H1 (cell line): ENCODE measurements at regions not wholly inside any gene's neighbourhood (a gene's known extent, or its start where the extent isn't known, plus 50 kb on each side); places are given as distances from the start of the nearest gene placed in this dataset.
A peak's percentile ranks its signal among the peaks of the same experiment; 100 is the strongest.

ENCODE experiments used
- CTCF ChIA-PET: fragments of 300-600 bp; sonication (Branson Sonifier 250); formaldehyde crosslinking; loops from one replicate; lab custom pipeline; 2021; ENCODE audit not compliant: partially characterized antibody; lab: Charles Lee
- POLR2A ChIA-PET: fragments of 300-600 bp; sonication (Branson Sonifier 250); formaldehyde crosslinking; loops from one replicate; lab custom pipeline; 2021; ENCODE audit warnings: inconsistent platforms; ENCODE audit not compliant: partially characterized antibody; lab: Charles Lee
- DNase-seq, 2 experiments: peaks; one replicate each; pipeline versions ENCODE4 v3.0.0 to v3.0.0-alpha.2; 2010 to 2022; ENCODE audit warnings: low spot score in 2 of 2, low read depth in 1 of 2, mixed read lengths in 1 of 2
- FAIRE-seq: peaks from 2 replicates; lab custom pipeline; 2011; peaks lifted over from hg19 to GRCh38; lab: Jason Lieb, UNC
- H2AFZ ChIP-seq: 2 replicates; pipeline ENCODE4 v1.8.1; 2012; ENCODE audit warnings: low read length, inconsistent platforms
- H2AK5ac ChIP-seq: 2 replicates; pipeline ENCODE4 v1.6.1; 2013; ENCODE audit warnings: low read depth, low read length
- H2BK120ac ChIP-seq: replicated peaks from 2 replicates; pipeline ENCODE3; 2013; ENCODE audit warnings: low read depth, low read length, inconsistent platforms
- H2BK12ac ChIP-seq: 2 replicates; pipeline ENCODE4 v1.6.1; 2013; ENCODE audit warnings: low read depth, low read length
- H2BK15ac ChIP-seq: 2 replicates; pipeline ENCODE4 v1.6.1; 2013; ENCODE audit warnings: low read length
- H2BK20ac ChIP-seq: 2 replicates; pipeline ENCODE4 v1.6.1; 2013; ENCODE audit warnings: low read length
- H2BK5ac ChIP-seq: 2 replicates; pipeline ENCODE4 v1.6.1; 2013; ENCODE audit warnings: low read depth, low read length
- H3K14ac ChIP-seq: 2 replicates; pipeline ENCODE4 v1.6.1; 2013; ENCODE audit warnings: inconsistent platforms; ENCODE audit not compliant: insufficient read length
- H3K18ac ChIP-seq: 2 replicates; pipeline ENCODE4 v1.6.1; 2013; ENCODE audit warnings: low read length; ENCODE audit errors: extremely low read depth
- H3K23ac ChIP-seq: 2 replicates; pipeline ENCODE4 v1.6.1; 2013; ENCODE audit warnings: inconsistent platforms; ENCODE audit not compliant: insufficient read length
- H3K23me2 ChIP-seq: 2 replicates; pipeline ENCODE4 v1.6.1; 2013; ENCODE audit warnings: low read depth, low read length
- H3K27ac ChIP-seq: 2 replicates; pipeline ENCODE4 v1.6.1; 2011; ENCODE audit warnings: low read depth, low read length, inconsistent platforms
- H3K27me3 ChIP-seq, 4 experiments: replicated peaks in 1 of 4; 1 replicate in 1 of 4; 2 replicates in 3 of 4; pipeline versions ENCODE4 v1.6.1 to v1.8.1; 2011 to 2013; ENCODE audit warnings: low read length in 3 of 4, mild to moderate bottlenecking in 3 of 4, inconsistent platforms in 2 of 4, mixed read lengths in 2 of 4, moderate library complexity in 1 of 4; ENCODE audit not compliant: control insufficient read depth in 3 of 4, insufficient read depth in 3 of 4; ENCODE audit errors: extremely low read depth in 1 of 4
- H3K36me3 ChIP-seq, 4 experiments: 2 replicates each; pipeline versions ENCODE4 v1.6.1 to v1.8.1; 2011 to 2013; ENCODE audit warnings: mild to moderate bottlenecking in 4 of 4, low read length in 3 of 4, moderate library complexity in 2 of 4, control low read depth in 1 of 4, inconsistent platforms in 1 of 4; ENCODE audit not compliant: insufficient read depth in 4 of 4, control insufficient read depth in 2 of 4
- H3K4ac ChIP-seq: replicated peaks from 2 replicates; pipeline ENCODE3; 2013; ENCODE audit warnings: low read length, low read depth, mixed read lengths, inconsistent platforms; ENCODE audit not compliant: insufficient read length
- H3K4me1 ChIP-seq, 4 experiments: replicated peaks in 1 of 4; 1 replicate in 1 of 4; 2 replicates in 3 of 4; pipeline versions ENCODE4 v1.6.1 to v1.8.1; 2011 to 2013; ENCODE audit warnings: low read length in 3 of 4, inconsistent platforms in 2 of 4, mixed read lengths in 1 of 4; ENCODE audit not compliant: insufficient read depth in 4 of 4, control insufficient read depth in 3 of 4
- H3K4me2 ChIP-seq, 2 experiments: 2 replicates each; pipeline versions ENCODE4 v1.6.1 to v1.8.1; 2011 to 2013; ENCODE audit warnings: low read depth in 2 of 2, low read length in 2 of 2, control low read depth in 1 of 2, inconsistent platforms in 1 of 2, mild to moderate bottlenecking in 1 of 2; ENCODE audit not compliant: insufficient read depth in 1 of 2
- H3K4me3 ChIP-seq, 4 experiments: fragments of 200-600, 300-600 bp in 1 of 4; sonication (generic), shearing (Covaris generic), sonication (Bioruptor Twin) in 1 of 4; 2 replicates each; pipeline versions ENCODE4 v1.5.1 to v1.8.1; 2011 to 2016; ENCODE audit warnings: low read length in 4 of 4, low read depth in 3 of 4, control low read depth in 2 of 4, inconsistent platforms in 2 of 4, mild to moderate bottlenecking in 2 of 4, mixed read lengths in 1 of 4, moderate library complexity in 1 of 4; ENCODE audit not compliant: insufficient read depth in 2 of 4; ENCODE audit errors: extremely low read depth in 1 of 4
- H3K56ac ChIP-seq: replicated peaks from 2 replicates; pipeline ENCODE3; 2013; ENCODE audit warnings: low read depth, mild to moderate bottlenecking, mixed read lengths, low read length, inconsistent platforms; ENCODE audit not compliant: insufficient read length
- H3K79me1 ChIP-seq: 2 replicates; pipeline ENCODE4 v1.6.1; 2013; ENCODE audit warnings: low read depth, low read length, control low read depth
- H3K79me2 ChIP-seq, 2 experiments: 2 replicates each; pipeline versions ENCODE4 v1.6.1 to v1.8.1; 2012 to 2013; ENCODE audit warnings: low read length in 2 of 2, mild to moderate bottlenecking in 2 of 2, inconsistent platforms in 1 of 2; ENCODE audit not compliant: insufficient read depth in 2 of 2, control insufficient read depth in 1 of 2
- H3K9ac ChIP-seq, 4 experiments: replicated peaks in 1 of 4; 1 replicate in 1 of 4; 2 replicates in 3 of 4; pipeline versions ENCODE4 v1.6.1 to v1.8.1; 2011 to 2013; ENCODE audit warnings: low read depth in 3 of 4, low read length in 3 of 4, control low read depth in 2 of 4, mild to moderate bottlenecking in 2 of 4, moderate library complexity in 2 of 4, inconsistent platforms in 1 of 4; ENCODE audit errors: extremely low read depth in 1 of 4
- H3K9me3 ChIP-seq, 2 experiments: 2 replicates each; pipeline versions ENCODE4 v1.6.1 to v1.8.1; 2012 to 2013; ENCODE audit warnings: mild to moderate bottlenecking in 2 of 2, moderate library complexity in 2 of 2, control low read depth in 1 of 2, inconsistent platforms in 1 of 2, low read depth in 1 of 2, low read length in 1 of 2, mixed read lengths in 1 of 2; ENCODE audit not compliant: insufficient read depth in 2 of 2
- H4K20me1 ChIP-seq, 2 experiments: replicated peaks in 1 of 2; 2 replicates each; pipeline versions ENCODE3 to v1.8.1; 2011 to 2013; ENCODE audit warnings: inconsistent platforms in 2 of 2, low read length in 2 of 2, mild to moderate bottlenecking in 1 of 2; ENCODE audit not compliant: insufficient read depth in 2 of 2, control insufficient read depth in 1 of 2
- H4K5ac ChIP-seq: 2 replicates; pipeline ENCODE4 v1.6.1; 2013; ENCODE audit warnings: low read length, low read depth, mixed read lengths, inconsistent platforms; ENCODE audit not compliant: insufficient read length
- H4K8ac ChIP-seq: 2 replicates; pipeline ENCODE4 v1.8.0; 2013; ENCODE audit warnings: mild to moderate bottlenecking, moderate library complexity, low read length, inconsistent platforms; ENCODE audit not compliant: insufficient read depth; ENCODE audit errors: extremely low read depth
- H4K91ac ChIP-seq: replicated peaks from 2 replicates; pipeline ENCODE3; 2013; ENCODE audit warnings: low read length, mixed read lengths, inconsistent platforms; ENCODE audit not compliant: insufficient read length
- BACH1 ChIP-seq: IDR thresholded peaks from 2 replicates; pipeline ENCODE4 v1.6.1; 2012; ENCODE audit warnings: low read length, improper control_type of control experiment
- CBX5 ChIP-seq: fragments of 300-800, 300-1000 bp; sonication (generic); IDR thresholded peaks from 2 replicates; pipeline ENCODE4 v1.7.1; 2016; ENCODE audit warnings: antibody characterized with exemption, low read length, low read depth
- CHD1 ChIP-seq: IDR thresholded peaks from 2 replicates; pipeline ENCODE4 v1.6.1; 2012; ENCODE audit warnings: low read depth, low read length, improper control_type of control experiment
- CTBP2 ChIP-seq: IDR thresholded peaks from 2 replicates; pipeline ENCODE4 v1.7.0; 2011; ENCODE audit warnings: borderline replicate concordance, mild to moderate bottlenecking, moderate library complexity, mixed read lengths, low read length; ENCODE audit not compliant: insufficient read depth, insufficient read length
- GABPA ChIP-seq: IDR thresholded peaks from 2 replicates; pipeline ENCODE4 v1.6.1; 2011; ENCODE audit warnings: mild to moderate bottlenecking, low read length, moderate library complexity, borderline replicate concordance; ENCODE audit not compliant: insufficient read depth
- GTF2F1 ChIP-seq: IDR thresholded peaks from 2 replicates; pipeline ENCODE4 v1.6.1; 2012; ENCODE audit warnings: low read depth, low read length, improper control_type of control experiment, borderline replicate concordance
- RBBP5 ChIP-seq: IDR thresholded peaks from 2 replicates; pipeline ENCODE4 v1.7.1; 2012; ENCODE audit warnings: low read depth, mild to moderate bottlenecking, inconsistent platforms, low read length, moderate library complexity, borderline replicate concordance
- SIN3A ChIP-seq, 2 experiments: IDR thresholded peaks in 1 of 2; conservative IDR thresholded peaks in 1 of 2; 2 replicates each; pipeline ENCODE4 v1.6.1; 2011 to 2012; ENCODE audit warnings: low read length in 2 of 2, improper control_type of control experiment in 1 of 2, low read depth in 1 of 2, mild to moderate bottlenecking in 1 of 2
- SIRT6 ChIP-seq: IDR thresholded peaks from one replicate; pipeline ENCODE4 v1.7.1; 2012; ENCODE audit warnings: low read length, inconsistent platforms
- SP2 ChIP-seq: IDR thresholded peaks from 2 replicates; pipeline ENCODE4 v1.6.1; 2012; ENCODE audit warnings: mild to moderate bottlenecking, low read length, inconsistent platforms
- TAF1 ChIP-seq: IDR thresholded peaks from 2 replicates; pipeline ENCODE4 v1.6.1; 2011; ENCODE audit warnings: mild to moderate bottlenecking, low read depth, low read length
- TCF12 ChIP-seq: IDR thresholded peaks from 2 replicates; pipeline ENCODE4 v1.6.1; 2011; ENCODE audit warnings: low read depth, mild to moderate bottlenecking, low read length
- WGBS, 2 experiments: shearing (Covaris generic) in 1 of 2; methylation state at CpG; one replicate each; pipeline versions ENCODE4 v1.1.6 to v1.1.7; 2013 to 2015; ENCODE audit warnings: low lambda C conversion rate in 2 of 2, mixed read lengths in 2 of 2, inconsistent platforms in 1 of 2, low coverage in 1 of 2, missing lambda C conversion rate in 1 of 2; ENCODE audit not compliant: insufficient replicate concordance in 2 of 2, insufficient coverage in 1 of 2, insufficient read length in 1 of 2; ENCODE audit errors: extremely low coverage in 1 of 2, missing lambda C conversion rate in 1 of 2; 5-methylcytosine and 5-hydroxymethylcytosine counted together
- TF ChIP-seq, protein P1 (sequence below): IDR thresholded peaks from 2 replicates; pipeline ENCODE4 v1.6.1; 2011; ENCODE audit warnings: low read length, improper control_type of control experiment

DNA sequence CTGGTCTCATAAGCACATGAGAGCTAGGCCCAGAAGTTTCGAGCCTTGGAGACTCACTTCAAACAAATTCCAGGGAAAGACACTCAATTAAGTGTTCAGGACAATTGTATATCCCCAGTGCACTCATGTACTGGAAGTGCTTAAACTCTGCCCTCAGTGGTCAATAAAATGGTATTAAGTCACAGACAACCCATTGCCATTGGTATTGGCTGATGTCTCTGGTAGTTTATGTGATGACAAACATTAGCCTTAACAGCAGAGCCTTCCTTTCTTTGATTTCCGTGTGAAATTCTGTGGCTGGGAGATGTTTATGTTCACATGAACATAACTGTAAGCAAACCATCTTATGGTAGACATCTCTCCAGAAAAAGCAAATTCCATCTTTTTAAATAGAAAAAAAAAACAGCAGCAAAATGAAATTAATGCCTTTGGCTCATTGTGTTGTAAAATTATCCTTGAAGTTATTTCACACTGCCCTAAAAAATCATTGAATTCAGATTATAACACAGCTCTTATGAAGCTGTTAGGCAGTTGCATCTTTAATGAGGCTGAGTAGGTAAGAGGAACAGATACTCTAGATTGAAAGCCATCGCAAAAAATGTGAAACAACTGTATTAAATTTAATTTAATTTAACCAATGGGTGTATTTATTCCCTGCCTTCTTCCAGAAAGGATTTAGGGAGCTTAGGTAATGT is 216.2 kb upstream of the PLEKHG7 start:
- no peak overlapping the region for H3K56ac ChIP-seq
- no peaks in the 10 kb centered on the region for H4K20me1 ChIP-seq
- H3K4me1 ChIP-seq = no peaks in the 10 kb centered on the region
- no peak overlapping the region for H2BK5ac ChIP-seq
- no peak overlapping the region for H4K5ac ChIP-seq
- no peaks in the 10 kb centered on the region for H3K23me2 ChIP-seq
- ChIA-PET POLR2A (interaction anchor here (0.7 kb wide), 1 partner anchor 402 kb away, joined by 3 read pairs; no protein-coding TSS in a partner anchor), CTCF (interaction anchor here (0.6 to 0.9 kb wide), 2 partner anchors 260 to 303 kb away, joined by 3 read pairs; no protein-coding TSS in a partner anchor)
- H3K4ac ChIP-seq = no peak overlapping the region
- H4K91ac ChIP-seq = no peak overlapping the region
- H3K79me2 ChIP-seq = no peaks in the 10 kb centered on the region
- no peaks in the 10 kb centered on the region for H3K79me1 ChIP-seq
- H2BK15ac ChIP-seq = no peak overlapping the region
- no peak overlapping the region for H3K14ac ChIP-seq
- H3K23ac ChIP-seq = no peak overlapping the region
- H3K9me3 ChIP-seq = no peaks in the 10 kb centered on the region
- no peak overlapping the region for H2AFZ ChIP-seq
- no peak overlapping the region for H3K27ac ChIP-seq
- no peak for FAIRE-seq
- no peak overlapping the region for H2BK20ac ChIP-seq
- no peak overlapping the region for H2AK5ac ChIP-seq
- 0 out of 2 replicates have a peak overlapping the region, but pooled peaks have one; percentile 21 for H3K18ac ChIP-seq
- DNase-seq = no peak
- peak overlapping the region; percentile 85 for H2BK120ac ChIP-seq
- H3K36me3 ChIP-seq = no peaks in the 10 kb centered on the region
- H3K4me2 ChIP-seq = no peak overlapping the region
- no peak overlapping the region for H4K8ac ChIP-seq
- 93% methylated on average over 3 of the region's 3 CpGs; no CpG with 5 or more reads in 1 of the 2 experiments for WGBS, 2 experiments
- no peak overlapping the region for H3K4me3 ChIP-seq
- no peak overlapping the region for H3K9ac ChIP-seq
- no peak overlapping the region for H2BK12ac ChIP-seq
- no peaks in the 10 kb centered on the region for H3K27me3 ChIP-seq
- TF ChIP-seq RBBP5 = no peak
- TF ChIP-seq GABPA = no peak
- no peak for TF ChIP-seq TCF12
- no peak for TF ChIP-seq TAF1
- TF ChIP-seq CTBP2 = no peak
- TF ChIP-seq, protein P1, sequence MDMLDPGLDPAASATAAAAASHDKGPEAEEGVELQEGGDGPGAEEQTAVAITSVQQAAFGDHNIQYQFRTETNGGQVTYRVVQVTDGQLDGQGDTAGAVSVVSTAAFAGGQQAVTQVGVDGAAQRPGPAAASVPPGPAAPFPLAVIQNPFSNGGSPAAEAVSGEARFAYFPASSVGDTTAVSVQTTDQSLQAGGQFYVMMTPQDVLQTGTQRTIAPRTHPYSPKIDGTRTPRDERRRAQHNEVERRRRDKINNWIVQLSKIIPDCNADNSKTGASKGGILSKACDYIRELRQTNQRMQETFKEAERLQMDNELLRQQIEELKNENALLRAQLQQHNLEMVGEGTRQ = no peak
- TF ChIP-seq SIN3A (conservative IDR thresholded peaks at IDR 0.05 in 1 of 2, IDR thresholded peaks at IDR 0.05 in 1 of 2; ENCODE audit: low read depth in 1 of 2, low read length in 2 of 2) = no peak
- TF ChIP-seq SP2 = no peak
- no peak for TF ChIP-seq SIRT6
- no peak for TF ChIP-seq GTF2F1
- no peak for TF ChIP-seq CHD1
- no peak for TF ChIP-seq BACH1
- TF ChIP-seq CBX5 = no peak
